Liver (tissue), 3 donors: ENCODE measurements at regions not wholly inside any gene's neighbourhood (a gene's known extent, or its start where the extent isn't known, plus 50 kb on each side); places are given as distances from the start of the nearest gene placed in this dataset.

Experiments used
- EGR1 ChIP-seq, 2 donors: IDR thresholded peaks; 2 replicates each; pipeline ENCODE4 v1.6.1; 2016 to 2018; ENCODE audit warnings: antibody characterized with exemption in 2 of 2, low read depth in 2 of 2
- FOXA2 ChIP-seq: IDR thresholded peaks from 2 replicates; pipeline ENCODE4 v1.6.1; 2016; ENCODE audit warnings: antibody characterized with exemption
- HNF4G ChIP-seq: IDR thresholded peaks from 2 replicates; pipeline ENCODE4 v1.6.1; 2016; ENCODE audit warnings: antibody characterized with exemption
- JUND ChIP-seq, 2 donors: IDR thresholded peaks; 2 replicates each; pipeline ENCODE4 v1.6.1; 2016; ENCODE audit warnings: antibody characterized with exemption in 2 of 2
- NR2F2 ChIP-seq: IDR thresholded peaks from 2 replicates; pipeline ENCODE4 v1.6.1; 2016; ENCODE audit warnings: antibody characterized with exemption
- RAD21 ChIP-seq, 2 donors: IDR thresholded peaks; 2 replicates each; pipeline ENCODE4 v1.6.1; 2016; ENCODE audit warnings: antibody characterized with exemption in 2 of 2, mild to moderate bottlenecking in 2 of 2
- TAF1 ChIP-seq: conservative IDR thresholded peaks from 2 replicates; pipeline ENCODE4 v1.6.1; 2016; ENCODE audit warnings: antibody characterized with exemption, mild to moderate bottlenecking
- YY1 ChIP-seq: IDR thresholded peaks from 2 replicates; pipeline ENCODE4 v1.6.1; 2016; ENCODE audit warnings: antibody characterized with exemption, mild to moderate bottlenecking
- TF ChIP-seq, protein P1 (sequence below): IDR thresholded peaks from 2 replicates; pipeline ENCODE4 v1.6.1; 2016; ENCODE audit warnings: antibody characterized with exemption, mild to moderate bottlenecking
- TF ChIP-seq, protein P2 (sequence below): IDR thresholded peaks from 2 replicates; pipeline ENCODE4 v1.6.1; 2016; ENCODE audit warnings: antibody characterized with exemption
- TF ChIP-seq, protein P3 (sequence below): fragments of 150-350 bp; IDR thresholded peaks from 2 replicates; pipeline ENCODE4 v1.5.1; 2017; ENCODE audit warnings: improper control_type of control experiment, low read depth, low read length; ENCODE audit not compliant: missing input control
- TF ChIP-seq, protein P4 (sequence below): IDR thresholded peaks from 2 replicates; pipeline ENCODE4 v1.6.1; 2016; ENCODE audit warnings: antibody characterized with exemption
- TF ChIP-seq, protein P5 (sequence below): IDR thresholded peaks from 2 replicates; pipeline ENCODE4 v1.6.1; 2016; ENCODE audit warnings: antibody characterized with exemption
- donor health status: healthy.
- donor health status: healthy.

DNA sequence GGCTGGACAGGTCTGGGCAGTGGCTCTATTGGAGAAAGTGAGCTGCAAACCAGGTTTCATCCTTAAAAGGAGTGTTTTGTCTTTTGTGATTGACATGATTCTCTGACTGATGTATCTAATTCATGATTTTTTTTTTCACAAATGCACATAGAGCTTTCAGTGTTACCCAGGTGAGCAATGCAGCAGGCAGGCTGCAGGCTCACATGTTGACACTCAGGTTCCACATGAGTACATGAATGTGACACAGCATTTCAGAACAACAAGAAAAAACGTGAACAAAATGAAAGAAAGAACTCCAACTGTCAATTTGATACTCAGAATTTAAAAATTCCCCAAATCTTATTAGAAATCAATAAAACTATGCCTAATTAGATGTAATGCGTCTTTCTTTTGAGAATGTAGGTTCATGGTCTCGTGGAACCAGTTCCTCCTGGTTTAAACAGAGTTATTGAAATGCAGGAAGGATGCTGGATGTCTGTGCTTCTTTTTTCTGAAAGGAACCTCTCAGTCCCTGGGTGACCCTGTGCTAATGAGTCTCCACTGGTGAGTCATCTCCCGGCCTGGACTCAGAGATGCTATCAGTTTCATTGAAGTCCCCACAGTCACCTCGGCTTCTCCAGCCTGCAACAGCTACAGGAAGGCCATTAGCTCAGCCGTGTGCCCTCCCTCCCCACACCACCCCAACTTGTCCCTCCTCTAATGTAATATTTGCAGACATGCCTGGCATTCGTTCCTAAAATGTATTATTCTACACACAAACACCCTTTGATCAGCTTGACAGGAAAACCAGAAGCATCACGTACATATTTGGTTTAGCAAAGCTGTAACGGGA, 430.4 kb downstream of the LPIN1 start:
- TF ChIP-seq JUND (IDR thresholded peaks at IDR 0.05) (peak; percentile 41 to 63), YY1 (no peak), TAF1 (no peak), FOXA2 (no peak), NR2F2 (no peak), EGR1 (IDR thresholded peaks at IDR 0.05; ENCODE audit: low read depth in 2 of 2) (no peak), RAD21 (IDR thresholded peaks at IDR 0.05) (no peak), HNF4G (no peak)
- TF ChIP-seq, protein P1, sequence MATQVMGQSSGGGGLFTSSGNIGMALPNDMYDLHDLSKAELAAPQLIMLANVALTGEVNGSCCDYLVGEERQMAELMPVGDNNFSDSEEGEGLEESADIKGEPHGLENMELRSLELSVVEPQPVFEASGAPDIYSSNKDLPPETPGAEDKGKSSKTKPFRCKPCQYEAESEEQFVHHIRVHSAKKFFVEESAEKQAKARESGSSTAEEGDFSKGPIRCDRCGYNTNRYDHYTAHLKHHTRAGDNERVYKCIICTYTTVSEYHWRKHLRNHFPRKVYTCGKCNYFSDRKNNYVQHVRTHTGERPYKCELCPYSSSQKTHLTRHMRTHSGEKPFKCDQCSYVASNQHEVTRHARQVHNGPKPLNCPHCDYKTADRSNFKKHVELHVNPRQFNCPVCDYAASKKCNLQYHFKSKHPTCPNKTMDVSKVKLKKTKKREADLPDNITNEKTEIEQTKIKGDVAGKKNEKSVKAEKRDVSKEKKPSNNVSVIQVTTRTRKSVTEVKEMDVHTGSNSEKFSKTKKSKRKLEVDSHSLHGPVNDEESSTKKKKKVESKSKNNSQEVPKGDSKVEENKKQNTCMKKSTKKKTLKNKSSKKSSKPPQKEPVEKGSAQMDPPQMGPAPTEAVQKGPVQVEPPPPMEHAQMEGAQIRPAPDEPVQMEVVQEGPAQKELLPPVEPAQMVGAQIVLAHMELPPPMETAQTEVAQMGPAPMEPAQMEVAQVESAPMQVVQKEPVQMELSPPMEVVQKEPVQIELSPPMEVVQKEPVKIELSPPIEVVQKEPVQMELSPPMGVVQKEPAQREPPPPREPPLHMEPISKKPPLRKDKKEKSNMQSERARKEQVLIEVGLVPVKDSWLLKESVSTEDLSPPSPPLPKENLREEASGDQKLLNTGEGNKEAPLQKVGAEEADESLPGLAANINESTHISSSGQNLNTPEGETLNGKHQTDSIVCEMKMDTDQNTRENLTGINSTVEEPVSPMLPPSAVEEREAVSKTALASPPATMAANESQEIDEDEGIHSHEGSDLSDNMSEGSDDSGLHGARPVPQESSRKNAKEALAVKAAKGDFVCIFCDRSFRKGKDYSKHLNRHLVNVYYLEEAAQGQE: no peak
- TF ChIP-seq, protein P2, sequence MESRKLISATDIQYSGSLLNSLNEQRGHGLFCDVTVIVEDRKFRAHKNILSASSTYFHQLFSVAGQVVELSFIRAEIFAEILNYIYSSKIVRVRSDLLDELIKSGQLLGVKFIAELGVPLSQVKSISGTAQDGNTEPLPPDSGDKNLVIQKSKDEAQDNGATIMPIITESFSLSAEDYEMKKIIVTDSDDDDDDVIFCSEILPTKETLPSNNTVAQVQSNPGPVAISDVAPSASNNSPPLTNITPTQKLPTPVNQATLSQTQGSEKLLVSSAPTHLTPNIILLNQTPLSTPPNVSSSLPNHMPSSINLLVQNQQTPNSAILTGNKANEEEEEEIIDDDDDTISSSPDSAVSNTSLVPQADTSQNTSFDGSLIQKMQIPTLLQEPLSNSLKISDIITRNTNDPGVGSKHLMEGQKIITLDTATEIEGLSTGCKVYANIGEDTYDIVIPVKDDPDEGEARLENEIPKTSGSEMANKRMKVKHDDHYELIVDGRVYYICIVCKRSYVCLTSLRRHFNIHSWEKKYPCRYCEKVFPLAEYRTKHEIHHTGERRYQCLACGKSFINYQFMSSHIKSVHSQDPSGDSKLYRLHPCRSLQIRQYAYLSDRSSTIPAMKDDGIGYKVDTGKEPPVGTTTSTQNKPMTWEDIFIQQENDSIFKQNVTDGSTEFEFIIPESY: no peak
- TF ChIP-seq, protein P3, sequence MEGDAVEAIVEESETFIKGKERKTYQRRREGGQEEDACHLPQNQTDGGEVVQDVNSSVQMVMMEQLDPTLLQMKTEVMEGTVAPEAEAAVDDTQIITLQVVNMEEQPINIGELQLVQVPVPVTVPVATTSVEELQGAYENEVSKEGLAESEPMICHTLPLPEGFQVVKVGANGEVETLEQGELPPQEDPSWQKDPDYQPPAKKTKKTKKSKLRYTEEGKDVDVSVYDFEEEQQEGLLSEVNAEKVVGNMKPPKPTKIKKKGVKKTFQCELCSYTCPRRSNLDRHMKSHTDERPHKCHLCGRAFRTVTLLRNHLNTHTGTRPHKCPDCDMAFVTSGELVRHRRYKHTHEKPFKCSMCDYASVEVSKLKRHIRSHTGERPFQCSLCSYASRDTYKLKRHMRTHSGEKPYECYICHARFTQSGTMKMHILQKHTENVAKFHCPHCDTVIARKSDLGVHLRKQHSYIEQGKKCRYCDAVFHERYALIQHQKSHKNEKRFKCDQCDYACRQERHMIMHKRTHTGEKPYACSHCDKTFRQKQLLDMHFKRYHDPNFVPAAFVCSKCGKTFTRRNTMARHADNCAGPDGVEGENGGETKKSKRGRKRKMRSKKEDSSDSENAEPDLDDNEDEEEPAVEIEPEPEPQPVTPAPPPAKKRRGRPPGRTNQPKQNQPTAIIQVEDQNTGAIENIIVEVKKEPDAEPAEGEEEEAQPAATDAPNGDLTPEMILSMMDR: no peak
- TF ChIP-seq, protein P4, sequence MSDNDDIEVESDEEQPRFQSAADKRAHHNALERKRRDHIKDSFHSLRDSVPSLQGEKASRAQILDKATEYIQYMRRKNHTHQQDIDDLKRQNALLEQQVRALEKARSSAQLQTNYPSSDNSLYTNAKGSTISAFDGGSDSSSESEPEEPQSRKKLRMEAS: no peak
- TF ChIP-seq, protein P5, sequence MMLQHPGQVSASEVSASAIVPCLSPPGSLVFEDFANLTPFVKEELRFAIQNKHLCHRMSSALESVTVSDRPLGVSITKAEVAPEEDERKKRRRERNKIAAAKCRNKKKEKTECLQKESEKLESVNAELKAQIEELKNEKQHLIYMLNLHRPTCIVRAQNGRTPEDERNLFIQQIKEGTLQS: no peak
